ENCODE measurements at regions not wholly inside any gene's neighbourhood (a gene's known extent, or its start where the extent isn't known, plus 50 kb on each side); places are given as distances from the start of the nearest gene placed in this dataset.

GRCh38 chr1:229112832-229113548, 157.9 kb upstream of the RAB4A start:
- TF ChIP-seq POLR2AphosphoS5 (IDR thresholded peaks at IDR 0.05) (no peak), TAF1 (IDR thresholded peaks at IDR 0.05; ENCODE audit: low read depth) (no peak), SMC3 (conservative IDR thresholded peaks at IDR 0.05; ENCODE audit: poor library complexity) (no peak), CTCF (IDR thresholded peaks at IDR 0.05; ENCODE audit: poor library complexity, severe bottlenecking) (no peak), EP300 (conservative IDR thresholded peaks at IDR 0.05; ENCODE audit: poor library complexity, severe bottlenecking) (no peak)
